ENCODE measurements at regions not wholly inside any gene's neighbourhood (a gene's known extent, or its start where the extent isn't known, plus 50 kb on each side); places are given as distances from the start of the nearest gene placed in this dataset.

- intact Hi-C loops (cut with micrococcal nuclease; ENCODE audit: unreplicated experiment) (no loop called here), in situ Hi-C loops (cut with HindIII; ENCODE audit: low pct_unique_long_range_greater_than_20kb, low sequenced_read_pairs) (no loop called here)
- Histone ChIP-seq H3K4me1 (ENCODE audit: control insufficient read depth, insufficient read depth, low read length) (no peaks in the 10 kb centered on the region), H3K9me3 (ENCODE audit: control insufficient read depth, insufficient read depth, low read depth, low read length) (no peaks in the 10 kb centered on the region), H3K36me3 (ENCODE audit: control insufficient read depth, insufficient read depth, low read length) (no peaks in the 10 kb centered on the region), H3K27ac (ENCODE audit: low read length) (no peak overlapping the region), H3K27me3 (ENCODE audit: control insufficient read depth, insufficient read depth, low read length) (no peaks in the 10 kb centered on the region), H3K4me3 (ENCODE audit: low read depth in 2 of 2, low read length in 2 of 2) (no peak overlapping the region)
- no peak for ATAC-seq
- ChIA-PET POLR2A (interaction anchor here (0.6 kb wide), 1 partner anchor 379 kb away, joined by 4 read pairs; no protein-coding TSS in a partner anchor), CTCF (no interaction called here)
- no TSS peak for BruUV-seq (replicated peaks)
- no peak for DNase-seq (ENCODE audit: low read depth, low spot score)
- TF ChIP-seq SIN3A (IDR thresholded peaks at IDR 0.05; ENCODE audit: borderline replicate concordance, insufficient read depth, low read depth, low read length) (no peak), POLR2AphosphoS5 (IDR thresholded peaks at IDR 0.05; ENCODE audit: low read depth, low read length) (no peak), REST (IDR thresholded peaks at IDR 0.05; ENCODE audit: insufficient read depth in 1 of 2, low read depth in 2 of 2, low read length in 1 of 2) (no peak), TCF7L2 (IDR thresholded peaks at IDR 0.05; ENCODE audit: low read depth, low read length) (no peak)
- TF ChIP-seq, protein P1, sequence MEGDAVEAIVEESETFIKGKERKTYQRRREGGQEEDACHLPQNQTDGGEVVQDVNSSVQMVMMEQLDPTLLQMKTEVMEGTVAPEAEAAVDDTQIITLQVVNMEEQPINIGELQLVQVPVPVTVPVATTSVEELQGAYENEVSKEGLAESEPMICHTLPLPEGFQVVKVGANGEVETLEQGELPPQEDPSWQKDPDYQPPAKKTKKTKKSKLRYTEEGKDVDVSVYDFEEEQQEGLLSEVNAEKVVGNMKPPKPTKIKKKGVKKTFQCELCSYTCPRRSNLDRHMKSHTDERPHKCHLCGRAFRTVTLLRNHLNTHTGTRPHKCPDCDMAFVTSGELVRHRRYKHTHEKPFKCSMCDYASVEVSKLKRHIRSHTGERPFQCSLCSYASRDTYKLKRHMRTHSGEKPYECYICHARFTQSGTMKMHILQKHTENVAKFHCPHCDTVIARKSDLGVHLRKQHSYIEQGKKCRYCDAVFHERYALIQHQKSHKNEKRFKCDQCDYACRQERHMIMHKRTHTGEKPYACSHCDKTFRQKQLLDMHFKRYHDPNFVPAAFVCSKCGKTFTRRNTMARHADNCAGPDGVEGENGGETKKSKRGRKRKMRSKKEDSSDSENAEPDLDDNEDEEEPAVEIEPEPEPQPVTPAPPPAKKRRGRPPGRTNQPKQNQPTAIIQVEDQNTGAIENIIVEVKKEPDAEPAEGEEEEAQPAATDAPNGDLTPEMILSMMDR (IDR thresholded peaks at IDR 0.05), result no peak
Observed at GRCh38 chr6:113464536-113464935, 392.6 kb upstream of the MARCKS start.

- Histone ChIP-seq H3K36me3 (ENCODE audit: control insufficient read depth, insufficient read depth, low read length) (no peaks in the 10 kb centered on the region), H3K27me3 (ENCODE audit: control insufficient read depth, insufficient read depth, low read length) (no peaks in the 10 kb centered on the region), H3K4me3 (ENCODE audit: low read depth in 2 of 2, low read length in 2 of 2) (no peak overlapping the region), H3K9me3 (ENCODE audit: control insufficient read depth, insufficient read depth, low read depth, low read length) (no peaks in the 10 kb centered on the region), H3K27ac (ENCODE audit: low read length) (no peak overlapping the region), H3K4me1 (ENCODE audit: control insufficient read depth, insufficient read depth, low read length) (no peaks in the 10 kb centered on the region)
- BruUV-seq (replicated peaks), result no TSS peak
- ChIA-PET POLR2A (interaction anchor here (0.6 kb wide), 1 partner anchor 379 kb away, joined by 4 read pairs; no protein-coding TSS in a partner anchor), CTCF (no interaction called here)
- DNase-seq (ENCODE audit: low read depth, low spot score), result peak; percentile 76
- ATAC-seq, result no peak
- intact Hi-C loops (cut with micrococcal nuclease; ENCODE audit: unreplicated experiment), result no loop called here
- TF ChIP-seq, protein P1 (IDR thresholded peaks at IDR 0.05), result no peak
- no peak for TF ChIP-seq POLR2AphosphoS5 (IDR thresholded peaks at IDR 0.05; ENCODE audit: low read depth, low read length)
- TF ChIP-seq TCF7L2 (IDR thresholded peaks at IDR 0.05; ENCODE audit: low read depth, low read length), result no peak
- no peak for TF ChIP-seq REST (IDR thresholded peaks at IDR 0.05; ENCODE audit: insufficient read depth in 1 of 2, low read depth in 2 of 2, low read length in 1 of 2)
- no peak for TF ChIP-seq SIN3A (IDR thresholded peaks at IDR 0.05; ENCODE audit: borderline replicate concordance, insufficient read depth, low read depth, low read length)
- in situ Hi-C loops (cut with HindIII; ENCODE audit: low pct_unique_long_range_greater_than_20kb, low sequenced_read_pairs), result no loop called here
Observed at GRCh38 chr6:113464960-113465359, 392.2 kb upstream of the MARCKS start.
